PC-3 (cell line): ENCODE measurements at regions not wholly inside any gene's neighbourhood (a gene's known extent, or its start where the extent isn't known, plus 50 kb on each side); places are given as distances from the start of the nearest gene placed in this dataset.
"Not testable (repeated sequence)": the region's sequence is repeated elsewhere in the genome, so short reads cannot be mapped to it uniquely, and the experiment has no call there.

Experiments used
- EZH2phosphoT487 ChIP-seq: fragments of 300-600 bp; sonication (generic); IDR thresholded peaks from 2 replicates; pipeline ENCODE4 v1.6.1; 2018; ENCODE audit warnings: mild to moderate bottlenecking, antibody characterized with exemption, low read length, borderline replicate concordance
- TF ChIP-seq, protein P1 (sequence below): fragments of 300-600 bp; sonication (generic); conservative IDR thresholded peaks from 2 replicates; pipeline ENCODE4 v1.5.1; 2017; ENCODE audit warnings: antibody characterized with exemption, low read depth, mild to moderate bottlenecking, low read length

DNA sequence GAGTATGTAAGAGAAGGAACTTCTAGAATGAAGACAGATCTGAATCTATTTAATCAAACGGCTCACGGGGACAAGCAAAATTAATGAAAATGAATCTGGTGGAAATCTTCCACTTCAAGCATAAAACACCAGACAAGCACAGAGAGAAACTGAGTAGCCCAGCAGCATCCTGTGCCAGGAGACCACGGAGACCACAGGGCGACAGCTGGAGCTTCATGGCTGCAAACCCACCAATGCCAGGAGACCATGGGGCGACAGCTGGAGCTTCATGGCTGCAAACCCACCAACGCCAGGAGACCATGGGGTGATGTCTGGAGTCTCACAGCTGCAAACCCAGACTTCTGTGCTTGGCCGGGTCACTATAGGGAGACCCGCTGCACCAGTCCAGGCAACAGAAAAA is 5442.0 kb upstream of the TPTE start:
- TF ChIP-seq, protein P1, sequence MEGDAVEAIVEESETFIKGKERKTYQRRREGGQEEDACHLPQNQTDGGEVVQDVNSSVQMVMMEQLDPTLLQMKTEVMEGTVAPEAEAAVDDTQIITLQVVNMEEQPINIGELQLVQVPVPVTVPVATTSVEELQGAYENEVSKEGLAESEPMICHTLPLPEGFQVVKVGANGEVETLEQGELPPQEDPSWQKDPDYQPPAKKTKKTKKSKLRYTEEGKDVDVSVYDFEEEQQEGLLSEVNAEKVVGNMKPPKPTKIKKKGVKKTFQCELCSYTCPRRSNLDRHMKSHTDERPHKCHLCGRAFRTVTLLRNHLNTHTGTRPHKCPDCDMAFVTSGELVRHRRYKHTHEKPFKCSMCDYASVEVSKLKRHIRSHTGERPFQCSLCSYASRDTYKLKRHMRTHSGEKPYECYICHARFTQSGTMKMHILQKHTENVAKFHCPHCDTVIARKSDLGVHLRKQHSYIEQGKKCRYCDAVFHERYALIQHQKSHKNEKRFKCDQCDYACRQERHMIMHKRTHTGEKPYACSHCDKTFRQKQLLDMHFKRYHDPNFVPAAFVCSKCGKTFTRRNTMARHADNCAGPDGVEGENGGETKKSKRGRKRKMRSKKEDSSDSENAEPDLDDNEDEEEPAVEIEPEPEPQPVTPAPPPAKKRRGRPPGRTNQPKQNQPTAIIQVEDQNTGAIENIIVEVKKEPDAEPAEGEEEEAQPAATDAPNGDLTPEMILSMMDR = not testable (repeated sequence)
- not testable (repeated sequence) for TF ChIP-seq EZH2phosphoT487
